ENCODE measurements at regions not wholly inside any gene's neighbourhood (a gene's known extent, or its start where the extent isn't known, plus 50 kb on each side); places are given as distances from the start of the nearest gene placed in this dataset.

GRCh38 chr4:66351761-66352160 is 681.5 kb upstream of the EPHA5 start:
- no peaks in the 10 kb centered on the region for H3K79me2 ChIP-seq (ENCODE audit: control insufficient read depth, insufficient read depth, low read length)
- no peaks in the 10 kb centered on the region for H4K20me1 ChIP-seq (ENCODE audit: control insufficient read depth, extremely low read depth, insufficient read depth, low read length)
- TF ChIP-seq EZH2 (IDR thresholded peaks at IDR 0.05; ENCODE audit: low read length) (no peak), CTCF (optimal IDR thresholded peaks at IDR 0.05 in 1 of 3, IDR thresholded peaks at IDR 0.05 in 1 of 3, conservative IDR thresholded peaks at IDR 0.05 in 1 of 3; ENCODE audit: extremely low read depth in 1 of 3, insufficient read depth in 2 of 3, low read length in 3 of 3) (no peak)
- no peaks in the 10 kb centered on the region for H3K36me3 ChIP-seq (ENCODE audit: control insufficient read depth in 2 of 2, extremely low read depth in 1 of 2, insufficient read depth in 2 of 2, low read length in 2 of 2)
- no peak overlapping the region for H3K27ac ChIP-seq (ENCODE audit: control insufficient read depth, insufficient read depth, low read length)
- no peaks in the 10 kb centered on the region for H3K27me3 ChIP-seq (ENCODE audit: control insufficient read depth, extremely low read depth, insufficient read depth, low read length)
- DNase-seq (ENCODE audit: low read depth, low spot score) (no peak), FAIRE-seq (no peak)
- H3K4me3 ChIP-seq (ENCODE audit: control insufficient read depth in 2 of 3, extremely low read depth in 1 of 3, insufficient read depth in 2 of 3, low read depth in 1 of 3, low read length in 3 of 3) = no peak overlapping the region
- no peaks in the 10 kb centered on the region for H3K4me1 ChIP-seq (ENCODE audit: control insufficient read depth, extremely low read depth, insufficient read depth, low read length)
- H2AFZ ChIP-seq (ENCODE audit: control insufficient read depth, low read length) = no peak overlapping the region
- no peak overlapping the region for H3K9ac ChIP-seq (ENCODE audit: control insufficient read depth, extremely low read depth, insufficient read depth, low read length)
- H3K4me2 ChIP-seq (ENCODE audit: control insufficient read depth, extremely low read depth, insufficient read depth, low read depth, low read length) = no peak overlapping the region
- H3K9me1 ChIP-seq (ENCODE audit: control insufficient read depth, extremely low read depth, insufficient read depth, low read length) = no peaks in the 10 kb centered on the region
- no peaks in the 10 kb centered on the region for H3K9me3 ChIP-seq (ENCODE audit: control insufficient read depth, low read depth, low read length)
- dilution Hi-C loops (cut with MboI; ENCODE audit: extremely low pct_ligation_motif_present, low sequenced_read_pairs) = no loop called here

- H3K4me3 ChIP-seq (ENCODE audit: control insufficient read depth in 2 of 3, extremely low read depth in 1 of 3, insufficient read depth in 2 of 3, low read depth in 1 of 3, low read length in 3 of 3) = no peak overlapping the region
- no peak overlapping the region for H3K9ac ChIP-seq (ENCODE audit: control insufficient read depth, extremely low read depth, insufficient read depth, low read length)
- dilution Hi-C loops (cut with MboI; ENCODE audit: extremely low pct_ligation_motif_present, low sequenced_read_pairs) = no loop called here
- H2AFZ ChIP-seq (ENCODE audit: control insufficient read depth, low read length) = no peak overlapping the region
- H3K9me3 ChIP-seq (ENCODE audit: control insufficient read depth, low read depth, low read length) = no peaks in the 10 kb centered on the region
- H3K9me1 ChIP-seq (ENCODE audit: control insufficient read depth, extremely low read depth, insufficient read depth, low read length) = no peaks in the 10 kb centered on the region
- H3K27me3 ChIP-seq (ENCODE audit: control insufficient read depth, extremely low read depth, insufficient read depth, low read length) = no peaks in the 10 kb centered on the region
- no peak overlapping the region for H3K27ac ChIP-seq (ENCODE audit: control insufficient read depth, insufficient read depth, low read length)
- DNase-seq (ENCODE audit: low read depth, low spot score) (no peak), FAIRE-seq (no peak)
- H3K36me3 ChIP-seq (ENCODE audit: control insufficient read depth in 2 of 2, extremely low read depth in 1 of 2, insufficient read depth in 2 of 2, low read length in 2 of 2) = no peaks in the 10 kb centered on the region
- H3K4me1 ChIP-seq (ENCODE audit: control insufficient read depth, extremely low read depth, insufficient read depth, low read length) = no peaks in the 10 kb centered on the region
- H3K79me2 ChIP-seq (ENCODE audit: control insufficient read depth, insufficient read depth, low read length) = no peaks in the 10 kb centered on the region
- no peaks in the 10 kb centered on the region for H4K20me1 ChIP-seq (ENCODE audit: control insufficient read depth, extremely low read depth, insufficient read depth, low read length)
- TF ChIP-seq CTCF (optimal IDR thresholded peaks at IDR 0.05 in 1 of 3, IDR thresholded peaks at IDR 0.05 in 1 of 3, conservative IDR thresholded peaks at IDR 0.05 in 1 of 3; ENCODE audit: extremely low read depth in 1 of 3, insufficient read depth in 2 of 3, low read length in 3 of 3) (no peak), EZH2 (IDR thresholded peaks at IDR 0.05; ENCODE audit: low read length) (no peak)
- H3K4me2 ChIP-seq (ENCODE audit: control insufficient read depth, extremely low read depth, insufficient read depth, low read depth, low read length) = no peak overlapping the region
Observed at GRCh38 chr4:66340286-66340893, 670.1 kb upstream of the EPHA5 start.

Measured in keratinocyte (primary cell).